ENCODE measurements at regions not wholly inside any gene's neighbourhood (a gene's known extent, or its start where the extent isn't known, plus 50 kb on each side); places are given as distances from the start of the nearest gene placed in this dataset.
"Not testable (repeated sequence)": the region's sequence is repeated elsewhere in the genome, so short reads cannot be mapped to it uniquely, and the experiment has no call there.

- Histone ChIP-seq H3K27me3 (ENCODE audit: control insufficient read depth, insufficient read depth, low read length, poor library complexity, severe bottlenecking) (no peaks in the 10 kb centered on the region), H3K4me1 (ENCODE audit: control insufficient read depth, insufficient read depth, low read length) (no peaks in the 10 kb centered on the region), H3K9me3 (ENCODE audit: control insufficient read depth, low read length) (no peaks in the 10 kb centered on the region), H3K4me3 (ENCODE audit: insufficient read depth, low read depth, low read length) (no peak overlapping the region), H3K36me3 (ENCODE audit: control insufficient read depth, insufficient read depth, low read length) (no peaks in the 10 kb centered on the region), H3K27ac (ENCODE audit: insufficient read depth, low read depth, low read length, poor library complexity, severe bottlenecking) (no peak overlapping the region)
- 80 to 100% methylated on average over 1 of the region's 1 CpG for WGBS, 2 experiments
Observed at GRCh38 chr2:175808078-175808477, 194.0 kb downstream of the LNPK start.

GRCh38 chr2:175807031-175807873 is 194.8 kb downstream of the LNPK start:
- 89 to 94% methylated on average over 5 of the region's 5 CpGs for WGBS, 2 experiments
- H3K27ac ChIP-seq (ENCODE audit: insufficient read depth, low read depth, low read length, poor library complexity, severe bottlenecking) = no peak overlapping the region
- H3K9me3 ChIP-seq (ENCODE audit: control insufficient read depth, low read length) = no peaks in the 10 kb centered on the region
- H3K36me3 ChIP-seq (ENCODE audit: control insufficient read depth, insufficient read depth, low read length) = no peaks in the 10 kb centered on the region
- H3K4me3 ChIP-seq (ENCODE audit: insufficient read depth, low read depth, low read length) = no peak overlapping the region
- H3K4me1 ChIP-seq (ENCODE audit: control insufficient read depth, insufficient read depth, low read length) = no peaks in the 10 kb centered on the region
- H3K27me3 ChIP-seq (ENCODE audit: control insufficient read depth, insufficient read depth, low read length, poor library complexity, severe bottlenecking) = no peaks in the 10 kb centered on the region

- no peaks in the 10 kb centered on the region for H3K36me3 ChIP-seq (ENCODE audit: control insufficient read depth, insufficient read depth, low read length)
- no peak overlapping the region for H3K27ac ChIP-seq (ENCODE audit: insufficient read depth, low read depth, low read length, poor library complexity, severe bottlenecking)
- no peaks in the 10 kb centered on the region for H3K4me1 ChIP-seq (ENCODE audit: control insufficient read depth, insufficient read depth, low read length)
- H3K27me3 ChIP-seq (ENCODE audit: control insufficient read depth, insufficient read depth, low read length, poor library complexity, severe bottlenecking) = no peaks in the 10 kb centered on the region
- WGBS, 2 experiments = 66 to 79% methylated on average over 2 of the region's 3 CpGs
- H3K9me3 ChIP-seq (ENCODE audit: control insufficient read depth, low read length) = no peaks in the 10 kb centered on the region
- H3K4me3 ChIP-seq (ENCODE audit: insufficient read depth, low read depth, low read length) = no peak overlapping the region
Observed at GRCh38 chr2:175806570-175806969, 195.5 kb downstream of the LNPK start.

- H3K4me1 ChIP-seq (ENCODE audit: control insufficient read depth, insufficient read depth, low read length) = no peaks in the 10 kb centered on the region
- WGBS, 2 experiments = 63 to 78% methylated on average over 4 to 5 of the region's 5 CpGs
- no peaks in the 10 kb centered on the region for H3K9me3 ChIP-seq (ENCODE audit: control insufficient read depth, low read length)
- no peak overlapping the region for H3K4me3 ChIP-seq (ENCODE audit: insufficient read depth, low read depth, low read length)
- no peaks in the 10 kb centered on the region for H3K36me3 ChIP-seq (ENCODE audit: control insufficient read depth, insufficient read depth, low read length)
- no peaks in the 10 kb centered on the region for H3K27me3 ChIP-seq (ENCODE audit: control insufficient read depth, insufficient read depth, low read length, poor library complexity, severe bottlenecking)
- H3K27ac ChIP-seq (ENCODE audit: insufficient read depth, low read depth, low read length, poor library complexity, severe bottlenecking) = no peak overlapping the region
Observed at GRCh38 chr2:175806125-175806490, 196.0 kb downstream of the LNPK start.

- 93 to 96% methylated on average over 5 of the region's 5 CpGs for WGBS, 2 experiments
- Histone ChIP-seq H3K27me3 (ENCODE audit: control insufficient read depth, insufficient read depth, low read length, poor library complexity, severe bottlenecking) (no peaks in the 10 kb centered on the region), H3K4me3 (ENCODE audit: insufficient read depth, low read depth, low read length) (no peak overlapping the region), H3K4me1 (ENCODE audit: control insufficient read depth, insufficient read depth, low read length) (no peaks in the 10 kb centered on the region), H3K36me3 (ENCODE audit: control insufficient read depth, insufficient read depth, low read length) (no peaks in the 10 kb centered on the region), H3K9me3 (ENCODE audit: control insufficient read depth, low read length) (no peaks in the 10 kb centered on the region), H3K27ac (ENCODE audit: insufficient read depth, low read depth, low read length, poor library complexity, severe bottlenecking) (no peak overlapping the region)
Observed at GRCh38 chr2:175805442-175806124, 196.5 kb downstream of the LNPK start.

GRCh38 chr2:175804122-175804521 is 197.9 kb downstream of the LNPK start:
- Histone ChIP-seq H3K27me3 (ENCODE audit: control insufficient read depth, insufficient read depth, low read length, poor library complexity, severe bottlenecking) (no peaks in the 10 kb centered on the region), H3K4me1 (ENCODE audit: control insufficient read depth, insufficient read depth, low read length) (no peaks in the 10 kb centered on the region), H3K9me3 (ENCODE audit: control insufficient read depth, low read length) (no peaks in the 10 kb centered on the region), H3K4me3 (ENCODE audit: insufficient read depth, low read depth, low read length) (no peak overlapping the region), H3K27ac (ENCODE audit: insufficient read depth, low read depth, low read length, poor library complexity, severe bottlenecking) (no peak overlapping the region), H3K36me3 (ENCODE audit: control insufficient read depth, insufficient read depth, low read length) (no peaks in the 10 kb centered on the region)
- WGBS, 2 experiments = 92 to 93% methylated on average over 5 of the region's 5 CpGs

GRCh38 chr2:175796422-175796821 is 205.6 kb downstream of the LNPK start:
- not testable (repeated sequence) for H3K27me3 ChIP-seq (ENCODE audit: control insufficient read depth, insufficient read depth, low read length, poor library complexity, severe bottlenecking); H3K4me3 ChIP-seq (ENCODE audit: insufficient read depth, low read depth, low read length); H3K36me3 ChIP-seq (ENCODE audit: control insufficient read depth, insufficient read depth, low read length); H3K9me3 ChIP-seq (ENCODE audit: control insufficient read depth, low read length); H3K4me1 ChIP-seq (ENCODE audit: control insufficient read depth, insufficient read depth, low read length); H3K27ac ChIP-seq (ENCODE audit: insufficient read depth, low read depth, low read length, poor library complexity, severe bottlenecking)
- WGBS, 2 experiments = 92 to 94% methylated on average over 2 of the region's 2 CpGs

GRCh38 chr2:175793648-175794047 is 208.4 kb downstream of the LNPK start:
- Histone ChIP-seq H3K4me3 (ENCODE audit: insufficient read depth, low read depth, low read length) (no peak overlapping the region), H3K27me3 (ENCODE audit: control insufficient read depth, insufficient read depth, low read length, poor library complexity, severe bottlenecking) (no peaks in the 10 kb centered on the region), H3K9me3 (ENCODE audit: control insufficient read depth, low read length) (no peaks in the 10 kb centered on the region), H3K4me1 (ENCODE audit: control insufficient read depth, insufficient read depth, low read length) (no peaks in the 10 kb centered on the region), H3K36me3 (ENCODE audit: control insufficient read depth, insufficient read depth, low read length) (no peaks in the 10 kb centered on the region), H3K27ac (ENCODE audit: insufficient read depth, low read depth, low read length, poor library complexity, severe bottlenecking) (no peak overlapping the region)
- 90% methylated on average over 3 of the region's 3 CpGs; no CpG with 5 or more reads in 1 of the 2 experiments for WGBS, 2 experiments

- Histone ChIP-seq H3K4me3 (ENCODE audit: insufficient read depth, low read depth, low read length) (no peak overlapping the region), H3K27me3 (ENCODE audit: control insufficient read depth, insufficient read depth, low read length, poor library complexity, severe bottlenecking) (no peaks in the 10 kb centered on the region), H3K9me3 (ENCODE audit: control insufficient read depth, low read length) (no peaks in the 10 kb centered on the region), H3K4me1 (ENCODE audit: control insufficient read depth, insufficient read depth, low read length) (no peaks in the 10 kb centered on the region), H3K36me3 (ENCODE audit: control insufficient read depth, insufficient read depth, low read length) (no peaks in the 10 kb centered on the region), H3K27ac (ENCODE audit: insufficient read depth, low read depth, low read length, poor library complexity, severe bottlenecking) (no peak overlapping the region)
Observed at GRCh38 chr2:175792881-175793280, 209.2 kb downstream of the LNPK start.

GRCh38 chr2:175792199-175792598 is 209.9 kb downstream of the LNPK start:
- WGBS, 2 experiments = 92% methylated on average over 5 of the region's 5 CpGs
- H3K27ac ChIP-seq (ENCODE audit: insufficient read depth, low read depth, low read length, poor library complexity, severe bottlenecking) = no peak overlapping the region
- no peaks in the 10 kb centered on the region for H3K9me3 ChIP-seq (ENCODE audit: control insufficient read depth, low read length)
- H3K27me3 ChIP-seq (ENCODE audit: control insufficient read depth, insufficient read depth, low read length, poor library complexity, severe bottlenecking) = no peaks in the 10 kb centered on the region
- H3K36me3 ChIP-seq (ENCODE audit: control insufficient read depth, insufficient read depth, low read length) = no peaks in the 10 kb centered on the region
- H3K4me3 ChIP-seq (ENCODE audit: insufficient read depth, low read depth, low read length) = no peak overlapping the region
- H3K4me1 ChIP-seq (ENCODE audit: control insufficient read depth, insufficient read depth, low read length) = no peaks in the 10 kb centered on the region
